ENCODE measurements at regions not wholly inside any gene's neighbourhood (a gene's known extent, or its start where the extent isn't known, plus 50 kb on each side); places are given as distances from the start of the nearest gene placed in this dataset.

- no peak for DNase-seq (ENCODE audit: low spot score)
- TF ChIP-seq, protein P1, sequence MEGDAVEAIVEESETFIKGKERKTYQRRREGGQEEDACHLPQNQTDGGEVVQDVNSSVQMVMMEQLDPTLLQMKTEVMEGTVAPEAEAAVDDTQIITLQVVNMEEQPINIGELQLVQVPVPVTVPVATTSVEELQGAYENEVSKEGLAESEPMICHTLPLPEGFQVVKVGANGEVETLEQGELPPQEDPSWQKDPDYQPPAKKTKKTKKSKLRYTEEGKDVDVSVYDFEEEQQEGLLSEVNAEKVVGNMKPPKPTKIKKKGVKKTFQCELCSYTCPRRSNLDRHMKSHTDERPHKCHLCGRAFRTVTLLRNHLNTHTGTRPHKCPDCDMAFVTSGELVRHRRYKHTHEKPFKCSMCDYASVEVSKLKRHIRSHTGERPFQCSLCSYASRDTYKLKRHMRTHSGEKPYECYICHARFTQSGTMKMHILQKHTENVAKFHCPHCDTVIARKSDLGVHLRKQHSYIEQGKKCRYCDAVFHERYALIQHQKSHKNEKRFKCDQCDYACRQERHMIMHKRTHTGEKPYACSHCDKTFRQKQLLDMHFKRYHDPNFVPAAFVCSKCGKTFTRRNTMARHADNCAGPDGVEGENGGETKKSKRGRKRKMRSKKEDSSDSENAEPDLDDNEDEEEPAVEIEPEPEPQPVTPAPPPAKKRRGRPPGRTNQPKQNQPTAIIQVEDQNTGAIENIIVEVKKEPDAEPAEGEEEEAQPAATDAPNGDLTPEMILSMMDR (IDR thresholded peaks at IDR 0.05; ENCODE audit: extremely low read depth, missing control alignments): no peak
These were observed 50.1 kb upstream of the CREB5 start for GRCh38 chr7:28362182-28362581.

All from GM20000 (cell line).